Right lobe of liver (tissue), 6 donors: ENCODE measurements at regions not wholly inside any gene's neighbourhood (a gene's known extent, or its start where the extent isn't known, plus 50 kb on each side); places are given as distances from the start of the nearest gene placed in this dataset.

Experiments
- ATAC-seq, 4 donors: fragments of 200-7000 bp; cut with Tn5 transposase; one replicate each; pipeline ENCODE4 v1.9.1; 2020; ENCODE audit warnings: mild to moderate bottlenecking in 4 of 4, moderate library complexity in 4 of 4
- DNase-seq, 3 donors: peaks; one replicate each; pipeline ENCODE4 v3.0.0-alpha.2; 2020
- H3K27ac ChIP-seq, 3 donors: fragments of 200-600 bp; one replicate each; pipeline ENCODE4 v1.8.0; 2022
- H3K27me3 ChIP-seq, 2 donors: fragments of 200-600 bp; one replicate each; pipeline ENCODE4 v1.8.0; 2022
- H3K36me3 ChIP-seq, 4 donors: fragments of 200-600 bp; sonication (generic) in 1 of 4; one replicate each; pipeline versions ENCODE4 v1.5.1 to v1.8.0; 2017 to 2022; ENCODE audit warnings: control low read depth in 1 of 4
- H3K4me1 ChIP-seq, 4 donors: fragments of 200-600 bp; sonication (generic) in 1 of 4; one replicate each; pipeline versions ENCODE4 v1.5.1 to v1.8.0; 2017 to 2022; ENCODE audit warnings: control low read depth in 1 of 4
- H3K4me3 ChIP-seq, 3 donors: fragments of 200-600 bp; one replicate each; pipeline ENCODE4 v1.8.0; 2022
- H3K9me3 ChIP-seq, 4 donors: fragments of 200-600 bp; sonication (generic) in 1 of 4; one replicate each; pipeline versions ENCODE4 v1.5.1 to v1.8.0; 2017 to 2022; ENCODE audit warnings: control low read depth in 1 of 4
- POLR2A ChIP-seq: fragments of 450-650 bp; IDR thresholded peaks from one replicate; pipeline ENCODE4 v1.6.1; 2017; ENCODE audit warnings: antibody characterized with exemption, mild to moderate bottlenecking
- WGBS: methylation state at CpG from one replicate; pipeline ENCODE4 v1.1.6; 2018; ENCODE audit warnings: low coverage, low lambda C conversion rate; ENCODE audit not compliant: insufficient coverage; ENCODE audit errors: missing lambda C conversion rate; 5-methylcytosine and 5-hydroxymethylcytosine counted together
- intact Hi-C, 2 donors: fragments of 100-400 bp; cut with DNase I; formaldehyde crosslinking; loops; one replicate each; pipeline versions ENCODE4 v1.11.2 to v1.14.1; 2022
- TF ChIP-seq, protein P1 (sequence below), 4 donors: fragments of 200-600 bp in 3 of 4; fragments of 450-650 bp in 1 of 4; IDR thresholded peaks; one replicate each; pipeline versions ENCODE4 v1.5.1 to v1.8.0; 2016 to 2022; ENCODE audit warnings: antibody characterized with exemption in 4 of 4, mild to moderate bottlenecking in 2 of 4
- donor health status: DM: no; HTN: yes; CAD: no.
- donor health status: DM: no; HTN: no; CAD: no.
- donor health status: DM: no; HTN: no; CAD: no.
- donor health status: DM: no; HTN: yes; CAD: no.
- donor health status: DM: no; HTN: yes; CAD: no.

DNA sequence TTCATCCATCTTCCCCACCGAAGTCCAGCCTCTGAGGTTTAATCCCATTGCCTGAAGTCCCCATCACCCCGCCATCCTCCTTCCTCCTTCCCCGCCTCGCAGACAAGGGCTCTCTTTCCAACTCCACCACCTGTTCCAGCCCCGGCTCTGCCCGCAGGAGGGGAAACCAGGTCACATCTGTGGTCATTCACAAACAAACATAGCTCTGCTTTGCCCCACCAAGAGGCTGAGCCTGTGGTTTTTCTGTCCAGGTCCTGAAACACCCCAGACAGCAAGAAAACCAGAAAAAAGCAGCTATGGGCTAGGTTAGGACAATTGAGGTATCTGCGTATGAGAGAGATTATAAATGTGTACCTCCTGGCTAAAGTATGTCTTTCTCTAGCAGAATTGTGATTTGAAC, 144.7 kb downstream of the GLI2 start:
- Histone ChIP-seq H3K4me1 (no peaks in the 10 kb centered on the region), H3K4me3 (no peak overlapping the region), H3K27ac (no peak overlapping the region), H3K27me3 (no peaks in the 10 kb centered on the region), H3K9me3 (no peaks in the 10 kb centered on the region), H3K36me3 (no peaks in the 10 kb centered on the region)
- ATAC-seq: no peak
- TF ChIP-seq, protein P1, sequence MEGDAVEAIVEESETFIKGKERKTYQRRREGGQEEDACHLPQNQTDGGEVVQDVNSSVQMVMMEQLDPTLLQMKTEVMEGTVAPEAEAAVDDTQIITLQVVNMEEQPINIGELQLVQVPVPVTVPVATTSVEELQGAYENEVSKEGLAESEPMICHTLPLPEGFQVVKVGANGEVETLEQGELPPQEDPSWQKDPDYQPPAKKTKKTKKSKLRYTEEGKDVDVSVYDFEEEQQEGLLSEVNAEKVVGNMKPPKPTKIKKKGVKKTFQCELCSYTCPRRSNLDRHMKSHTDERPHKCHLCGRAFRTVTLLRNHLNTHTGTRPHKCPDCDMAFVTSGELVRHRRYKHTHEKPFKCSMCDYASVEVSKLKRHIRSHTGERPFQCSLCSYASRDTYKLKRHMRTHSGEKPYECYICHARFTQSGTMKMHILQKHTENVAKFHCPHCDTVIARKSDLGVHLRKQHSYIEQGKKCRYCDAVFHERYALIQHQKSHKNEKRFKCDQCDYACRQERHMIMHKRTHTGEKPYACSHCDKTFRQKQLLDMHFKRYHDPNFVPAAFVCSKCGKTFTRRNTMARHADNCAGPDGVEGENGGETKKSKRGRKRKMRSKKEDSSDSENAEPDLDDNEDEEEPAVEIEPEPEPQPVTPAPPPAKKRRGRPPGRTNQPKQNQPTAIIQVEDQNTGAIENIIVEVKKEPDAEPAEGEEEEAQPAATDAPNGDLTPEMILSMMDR (IDR thresholded peaks at IDR 0.05): no peak
- TF ChIP-seq POLR2A: no peak
- intact Hi-C loops: no loop called here
- WGBS: 48% methylated on average over 7 of the region's 7 CpGs
- DNase-seq: peak in 1 of 3 donors; percentile 42

DNA sequence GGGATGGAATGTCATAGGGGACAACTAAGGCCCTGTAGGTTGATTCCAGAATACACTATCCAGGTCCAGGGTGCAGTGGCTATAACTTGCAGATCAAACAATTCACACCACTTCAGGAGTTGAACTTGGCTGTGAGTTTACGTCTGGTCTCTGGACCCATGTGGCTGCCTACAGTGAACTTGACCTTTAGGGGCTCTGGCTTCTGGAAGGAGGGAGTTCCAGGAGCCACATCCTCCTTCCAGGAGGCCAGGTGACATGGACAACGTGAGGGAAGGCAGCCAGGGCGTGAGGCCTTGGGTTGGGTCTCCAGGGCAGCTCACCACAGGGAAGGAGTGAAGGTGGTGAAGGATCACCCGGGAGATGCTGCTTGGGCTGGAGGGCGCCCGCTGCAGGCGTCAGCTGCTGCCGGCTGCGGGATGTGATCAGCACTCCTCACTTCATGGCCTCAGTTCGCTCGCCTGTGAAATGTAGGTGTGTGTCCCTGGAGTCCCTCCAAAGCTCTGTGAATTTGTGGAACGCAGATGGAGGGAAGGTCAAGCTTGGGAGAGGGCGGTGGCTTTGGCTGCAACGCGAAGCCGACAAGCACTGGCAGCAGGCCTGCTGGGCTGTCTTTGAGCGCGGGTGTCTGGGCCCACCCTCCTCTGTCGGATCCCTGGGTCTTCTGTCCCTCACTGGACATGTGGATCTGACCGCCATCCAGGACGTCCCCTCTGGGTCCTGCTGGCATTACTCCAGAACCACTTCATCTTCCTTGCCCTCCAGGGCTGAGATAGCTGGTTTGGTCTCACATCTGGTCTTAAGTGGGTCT, 146.5 kb downstream of the GLI2 start:
- no peaks in the 10 kb centered on the region for H3K36me3 ChIP-seq
- no peak for TF ChIP-seq POLR2A
- TF ChIP-seq, protein P1 (IDR thresholded peaks at IDR 0.05): no peak
- H3K27me3 ChIP-seq: no peaks in the 10 kb centered on the region
- H3K27ac ChIP-seq: no peak overlapping the region
- H3K9me3 ChIP-seq: no peaks in the 10 kb centered on the region
- DNase-seq (peak in 1 of 3 donors; percentile 45), ATAC-seq (peak in 1 of 4 donors; percentile 16)
- no peak overlapping the region for H3K4me3 ChIP-seq
- intact Hi-C loops: no loop called here
- 37% methylated on average over 5 of the region's 21 CpGs for WGBS
- H3K4me1 ChIP-seq: no peaks in the 10 kb centered on the region

DNA sequence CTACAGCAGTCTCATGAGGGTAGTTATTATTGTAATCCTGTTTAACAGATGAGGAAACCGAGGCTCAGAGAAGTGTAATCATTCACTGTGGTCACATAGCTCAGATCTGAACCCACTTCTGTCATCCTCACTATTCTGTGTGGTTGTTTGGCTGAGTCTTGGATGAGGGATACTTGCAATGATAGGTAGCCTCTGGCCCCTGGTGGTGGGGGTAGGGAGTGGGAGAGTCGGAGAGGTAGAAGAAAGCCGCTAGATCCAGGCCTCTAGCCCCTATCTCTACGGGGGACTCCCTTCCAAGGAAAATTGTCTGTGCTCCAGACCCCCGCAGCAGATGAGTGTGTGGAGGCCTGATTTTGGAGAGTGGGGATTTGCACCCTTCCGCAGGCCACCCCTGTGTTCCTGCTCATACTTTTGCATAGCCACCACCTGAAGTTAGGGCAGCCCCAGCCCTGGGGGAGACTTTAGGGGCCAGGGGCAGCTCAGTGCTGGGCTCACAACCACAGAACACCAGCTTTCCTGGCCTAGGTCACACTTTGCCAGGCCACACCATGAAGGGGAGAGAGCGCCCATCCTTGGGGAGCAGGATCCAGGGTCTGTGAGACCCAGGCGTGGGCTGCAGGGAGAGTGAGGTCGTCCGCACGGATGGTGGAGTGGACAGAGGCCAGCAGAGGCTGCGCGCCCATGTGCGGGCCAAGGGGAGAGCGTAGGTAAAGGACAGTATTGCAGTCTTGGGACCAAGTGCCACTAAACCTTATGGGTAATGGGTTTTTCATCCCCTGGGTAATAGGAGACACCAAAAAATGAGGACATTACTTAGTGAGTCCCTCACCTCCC, 148.2 kb downstream of the GLI2 start:
- H3K4me3 ChIP-seq: no peak overlapping the region
- ATAC-seq (no peak), DNase-seq (peak in 1 of 3 donors; percentile 27)
- H3K4me1 ChIP-seq: no peaks in the 10 kb centered on the region
- TF ChIP-seq POLR2A: no peak
- TF ChIP-seq, protein P1 (IDR thresholded peaks at IDR 0.05): no peak
- H3K36me3 ChIP-seq: no peaks in the 10 kb centered on the region
- 14% methylated on average over 1 of the region's 15 CpGs for WGBS
- intact Hi-C loops: no loop called here
- no peak overlapping the region for H3K27ac ChIP-seq
- no peaks in the 10 kb centered on the region for H3K27me3 ChIP-seq
- H3K9me3 ChIP-seq: no peaks in the 10 kb centered on the region

DNA sequence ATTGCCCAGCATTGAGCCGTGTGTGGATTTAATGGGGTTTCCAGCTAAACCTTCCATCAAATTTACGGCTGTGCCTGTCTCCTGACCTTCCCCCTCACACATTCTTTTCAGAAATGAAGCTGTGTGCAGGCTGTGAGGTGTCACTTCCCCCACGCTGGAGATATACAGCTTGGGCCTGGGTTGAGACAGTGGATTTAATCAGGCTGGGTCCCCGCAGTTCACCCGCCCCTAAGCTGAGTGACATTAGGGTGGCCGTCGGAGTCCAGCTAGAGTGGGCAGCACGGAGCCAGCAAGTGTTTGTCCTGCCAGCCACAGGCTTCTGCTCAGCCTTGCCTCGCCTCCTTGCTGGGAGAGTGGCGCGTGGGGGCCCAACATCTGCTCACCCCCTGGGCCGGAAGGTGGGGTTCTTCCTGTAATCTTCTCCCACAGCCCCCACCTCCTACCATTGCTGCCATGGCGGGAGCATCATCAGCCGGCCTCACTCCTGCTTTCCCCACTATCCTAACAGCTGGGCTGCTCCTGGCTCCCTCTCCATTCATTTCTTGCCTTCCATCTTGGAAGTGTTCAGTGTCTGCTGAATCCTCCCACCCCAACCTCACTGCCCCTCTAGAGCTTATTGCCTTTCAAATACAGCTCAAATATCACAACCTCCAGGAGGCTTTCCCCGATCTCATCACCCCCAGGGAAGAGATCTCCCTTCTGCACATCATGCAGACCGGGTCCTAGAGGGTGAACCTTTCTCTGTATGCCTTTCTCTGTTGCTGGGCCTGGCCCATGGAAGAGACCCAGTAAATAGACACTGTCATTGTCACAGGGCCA, 149.0 kb downstream of the GLI2 start:
- no peaks in the 10 kb centered on the region for H3K4me1 ChIP-seq
- DNase-seq: peak in 1 of 3 donors; percentile 29
- intact Hi-C loops: no loop called here
- no peak for TF ChIP-seq POLR2A
- TF ChIP-seq, protein P1 (IDR thresholded peaks at IDR 0.05): no peak
- H3K27me3 ChIP-seq: no peaks in the 10 kb centered on the region
- H3K4me3 ChIP-seq: no peak overlapping the region
- no peak for ATAC-seq
- no peak overlapping the region for H3K27ac ChIP-seq
- H3K9me3 ChIP-seq: no peaks in the 10 kb centered on the region
- WGBS: 83% methylated on average over 9 of the region's 16 CpGs
- no peaks in the 10 kb centered on the region for H3K36me3 ChIP-seq
